D341Med (cell line): ENCODE measurements at regions not wholly inside any gene's neighbourhood (a gene's known extent, or its start where the extent isn't known, plus 50 kb on each side); places are given as distances from the start of the nearest gene placed in this dataset.

Source experiments
- DNase-seq: peaks from one replicate; pipeline ENCODE4 v3.0.0; 2012; ENCODE audit warnings: low spot score

GRCh38 chr10:111347386-111348013 lies 270.7 kb downstream of the ADRA2A start:
- no peak for DNase-seq

GRCh38 chr10:111348076-111348475 lies 271.2 kb downstream of the ADRA2A start:
- DNase-seq, result no peak

GRCh38 chr10:111354859-111355258 lies 278.0 kb downstream of the ADRA2A start:
- DNase-seq, result no peak

GRCh38 chr10:111356571-111356970 lies 279.7 kb downstream of the ADRA2A start:
- no peak for DNase-seq

GRCh38 chr10:111357859-111358258 lies 281.0 kb downstream of the ADRA2A start:
- no peak for DNase-seq

GRCh38 chr10:111360260-111360925 lies 283.6 kb downstream of the ADRA2A start:
- DNase-seq, result peak; percentile 63

GRCh38 chr10:111367531-111367930 lies 290.7 kb downstream of the ADRA2A start:
- no peak for DNase-seq

GRCh38 chr10:111370101-111370500 lies 293.3 kb downstream of the ADRA2A start:
- DNase-seq, result no peak

GRCh38 chr10:111373696-111374095 lies 296.9 kb downstream of the ADRA2A start:
- DNase-seq, result no peak

- no peak for DNase-seq
Observed at GRCh38 chr10:111379534-111380187, 302.8 kb downstream of the ADRA2A start.

GRCh38 chr10:111384556-111384955 lies 307.7 kb downstream of the ADRA2A start:
- no peak for DNase-seq

GRCh38 chr10:111390813-111391563 lies 314.2 kb downstream of the ADRA2A start:
- no peak for DNase-seq

- DNase-seq, result no peak
Observed at GRCh38 chr10:111392159-111392558, 315.3 kb downstream of the ADRA2A start.

GRCh38 chr10:111392910-111393309 lies 316.1 kb downstream of the ADRA2A start:
- DNase-seq, result no peak

GRCh38 chr10:111410740-111411139 lies 333.9 kb downstream of the ADRA2A start:
- DNase-seq, result no peak

- no peak for DNase-seq
Observed at GRCh38 chr10:111425459-111425858, 348.6 kb downstream of the ADRA2A start.

- DNase-seq, result no peak
Observed at GRCh38 chr10:111429288-111430028, 352.6 kb downstream of the ADRA2A start.

- DNase-seq, result no peak
Observed at GRCh38 chr10:111430070-111430469, 353.2 kb downstream of the ADRA2A start.

- DNase-seq, result no peak
Observed at GRCh38 chr10:111432588-111432987, 355.8 kb downstream of the ADRA2A start.

GRCh38 chr10:111435871-111436270 lies 359.0 kb downstream of the ADRA2A start:
- DNase-seq, result peak; percentile 20

GRCh38 chr10:111439034-111439842 lies 362.4 kb downstream of the ADRA2A start:
- no peak for DNase-seq
